SK-N-DZ (cell line): ENCODE measurements at regions not wholly inside any gene's neighbourhood (a gene's known extent, or its start where the extent isn't known, plus 50 kb on each side); places are given as distances from the start of the nearest gene placed in this dataset.
"Not testable (repeated sequence)": the region's sequence is repeated elsewhere in the genome, so short reads cannot be mapped to it uniquely, and the experiment has no call there.

Experiments used
- DNase-seq: peaks from one replicate; pipeline ENCODE4 v3.0.0-alpha.2; 2015; ENCODE audit warnings: low spot score

GRCh38 chr3:65173841-65174240 lies 486.0 kb upstream of the ADAMTS9 start:
- DNase-seq: no peak

DNA sequence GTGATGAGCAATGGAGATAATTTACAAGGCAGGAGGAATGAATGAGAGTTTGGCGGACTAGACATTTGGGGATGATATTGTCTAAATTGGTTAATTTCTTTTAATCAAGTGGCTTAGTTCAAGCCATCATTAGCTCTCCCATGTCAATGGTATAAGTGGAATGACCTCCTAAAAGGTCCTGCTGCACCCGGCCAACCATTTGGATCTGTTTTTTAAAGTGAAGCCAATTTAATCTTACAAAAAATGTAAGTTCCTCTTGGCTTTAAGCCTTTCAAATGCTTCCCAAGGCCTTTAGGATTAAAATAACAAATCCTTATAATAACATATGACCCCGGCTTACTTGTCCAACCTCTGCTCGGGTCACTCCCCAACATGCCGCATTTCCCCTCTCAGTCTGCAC lies 484.4 kb upstream of the ADAMTS9 start:
- no peak for DNase-seq

- DNase-seq: peak; percentile 17
These were observed 482.7 kb upstream of the ADAMTS9 start for GRCh38 chr3:65170390-65171042.

DNA sequence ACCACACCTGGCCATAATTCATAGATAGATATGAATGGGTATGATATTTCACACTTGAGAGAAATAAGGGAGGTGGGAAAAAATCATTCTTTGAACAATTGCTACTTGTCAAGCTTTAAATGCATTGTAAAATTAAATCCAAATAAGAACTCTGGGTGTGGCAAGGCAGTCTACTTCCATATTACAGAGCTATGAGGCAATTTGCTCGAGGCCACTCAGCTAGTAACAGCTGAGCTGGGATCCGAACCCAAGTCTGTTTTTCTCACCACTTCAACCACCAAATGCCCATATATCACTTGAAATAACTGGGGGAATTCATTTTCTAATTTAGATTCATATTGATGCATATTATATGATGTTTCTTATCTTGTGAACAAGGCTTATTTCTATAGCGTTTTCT lies 482.2 kb upstream of the ADAMTS9 start:
- DNase-seq: no peak

DNA sequence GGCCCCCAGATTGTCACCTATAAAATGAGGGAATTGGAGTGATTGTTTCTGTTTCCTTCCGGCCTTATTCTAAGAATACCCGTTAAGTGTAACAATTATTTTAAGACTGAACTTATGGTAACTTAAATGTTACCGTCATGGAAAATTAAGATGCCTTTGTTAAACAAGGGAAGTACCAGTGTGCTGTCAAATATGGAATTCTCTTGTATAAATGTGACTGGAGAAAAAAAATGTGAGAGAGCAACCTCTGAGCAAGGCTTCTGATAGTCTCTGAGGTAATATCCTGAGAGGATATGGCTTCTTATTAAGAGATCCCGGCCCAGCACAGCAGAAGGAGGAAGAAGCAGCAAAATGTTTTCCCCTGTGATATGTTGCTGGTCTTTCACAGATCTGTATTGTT lies 480.7 kb upstream of the ADAMTS9 start:
- no peak for DNase-seq

DNA sequence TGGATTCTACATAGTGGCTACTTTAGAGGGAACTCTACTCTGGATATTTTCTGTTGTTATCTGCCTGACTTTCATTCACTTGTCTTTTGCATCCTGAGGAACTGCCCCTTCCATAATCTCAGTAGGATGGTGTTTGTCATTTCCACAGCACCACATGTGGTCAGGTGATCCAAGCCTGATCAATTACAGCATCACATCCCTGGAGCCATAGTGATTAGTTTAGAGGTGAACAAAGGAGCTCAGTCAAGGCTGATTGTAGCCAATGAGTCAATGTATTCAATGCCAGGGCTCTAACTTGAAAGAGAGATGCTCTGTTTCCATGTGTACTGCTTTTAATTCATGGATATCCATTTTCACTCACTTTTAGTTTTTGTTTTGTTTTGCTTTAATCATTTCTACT lies 478.7 kb upstream of the ADAMTS9 start:
- no peak for DNase-seq

DNA sequence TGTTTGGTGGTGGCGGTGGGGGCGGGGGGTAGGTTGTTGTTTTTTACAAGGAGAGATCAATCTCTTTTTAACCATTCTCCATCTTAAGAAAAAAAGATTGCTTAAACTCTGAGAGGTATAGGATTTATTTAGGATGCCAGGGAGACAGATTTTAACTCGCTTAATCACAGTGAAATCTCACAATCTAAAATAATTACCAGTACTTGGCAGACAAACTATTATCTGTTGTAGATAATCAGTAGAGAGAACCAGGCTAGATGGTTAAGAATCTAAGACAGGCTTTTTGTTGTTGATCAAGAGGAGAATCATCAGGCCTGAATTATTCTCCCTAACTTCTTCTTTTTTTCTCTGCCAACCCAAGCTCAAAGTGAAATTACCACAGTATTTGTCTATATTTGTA lies 470.2 kb upstream of the ADAMTS9 start:
- no peak for DNase-seq

DNA sequence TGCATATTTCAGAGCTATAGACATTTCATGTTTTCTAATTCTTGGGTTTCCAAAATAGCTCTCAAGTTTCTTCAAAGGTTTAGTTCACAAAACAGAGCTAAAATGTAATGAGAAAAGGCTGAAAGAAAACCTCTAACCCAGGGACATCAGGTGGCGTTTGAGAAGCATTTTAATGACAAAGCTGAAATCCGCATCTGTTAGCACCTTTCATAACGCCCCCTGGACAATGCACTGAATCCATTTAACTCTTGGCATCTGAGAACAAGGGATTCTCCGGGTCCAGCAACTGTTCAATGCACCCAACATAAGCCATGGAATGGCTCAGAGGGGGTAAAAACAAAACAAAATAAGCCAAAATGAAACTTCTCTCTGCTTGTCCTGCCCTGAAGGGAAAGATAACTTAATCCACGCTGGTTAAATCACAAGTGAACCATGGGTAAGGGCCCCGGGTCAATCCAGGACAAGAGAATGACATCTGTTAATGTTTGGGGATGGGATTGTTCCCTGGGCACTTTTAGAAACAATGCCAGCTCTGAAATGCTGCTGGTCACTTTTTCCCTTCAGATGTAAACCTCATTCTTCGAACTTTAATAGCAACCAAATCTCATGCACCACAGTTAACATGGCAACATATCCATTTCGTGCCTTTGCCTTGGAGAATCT lies 466.2 kb upstream of the ADAMTS9 start:
- DNase-seq: no peak

- peak; percentile 17 for DNase-seq
These were observed 463.9 kb upstream of the ADAMTS9 start for GRCh38 chr3:65151666-65152065.

GRCh38 chr3:65149877-65150276 lies 462.1 kb upstream of the ADAMTS9 start:
- no peak for DNase-seq

DNA sequence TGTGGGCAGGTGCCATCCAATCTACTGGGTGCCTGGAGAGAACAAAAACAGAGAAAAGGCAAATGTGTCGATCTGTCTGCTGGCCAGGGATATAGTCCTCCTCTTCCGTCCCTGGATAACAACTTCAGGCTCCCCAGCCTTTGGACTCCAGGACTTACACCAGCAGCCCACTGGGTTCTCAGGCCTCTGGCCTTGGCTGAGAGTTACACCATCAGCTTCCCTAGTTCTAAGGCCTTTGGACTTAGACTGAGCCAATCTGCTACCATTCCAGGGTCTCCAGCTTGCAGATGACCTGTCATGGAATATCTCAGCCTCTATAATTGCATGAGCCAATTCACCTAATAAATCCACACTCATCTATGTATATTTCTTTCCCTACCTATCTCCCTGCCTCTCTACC lies 460.9 kb upstream of the ADAMTS9 start:
- DNase-seq: no peak

DNA sequence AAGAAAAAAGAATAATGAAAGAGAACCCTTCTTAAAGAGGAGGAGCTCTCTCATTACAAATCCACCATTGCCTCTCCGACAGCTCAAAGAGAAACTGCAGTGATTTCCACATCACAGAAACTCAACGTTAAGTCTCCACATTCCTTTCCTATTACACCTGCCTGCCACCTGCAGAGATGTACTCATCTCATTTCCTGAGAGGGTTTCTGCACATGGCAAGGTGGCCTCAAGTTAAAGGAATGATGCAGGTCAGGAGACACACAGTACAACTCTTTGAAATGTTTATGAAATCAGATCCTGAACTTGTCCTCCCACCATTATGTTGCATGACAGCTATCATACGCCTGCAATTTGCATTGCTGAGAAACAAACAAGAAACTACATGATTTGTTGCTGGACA lies 458.4 kb upstream of the ADAMTS9 start:
- DNase-seq: no peak

DNA sequence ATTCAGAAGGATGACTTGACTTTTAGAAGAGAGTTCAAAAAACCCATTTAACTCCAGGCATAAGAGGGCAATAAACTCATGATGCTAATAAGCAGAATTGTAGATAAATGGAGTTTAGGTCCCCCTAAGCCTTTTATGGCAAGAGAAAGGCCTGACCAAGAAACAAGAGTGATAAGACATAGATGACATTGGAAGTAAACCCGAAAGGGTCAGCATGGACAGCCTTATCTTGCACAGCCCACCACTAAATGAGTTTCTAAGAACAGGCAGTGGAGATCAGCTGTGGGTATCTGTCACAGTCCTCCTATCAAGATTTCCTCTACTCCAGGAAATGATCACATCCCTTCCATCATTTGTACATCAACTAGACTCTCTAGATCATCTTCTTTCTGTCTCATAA lies 457.9 kb upstream of the ADAMTS9 start:
- no peak for DNase-seq

- DNase-seq: no peak
These were observed 457.1 kb upstream of the ADAMTS9 start for GRCh38 chr3:65144791-65145351.

DNA sequence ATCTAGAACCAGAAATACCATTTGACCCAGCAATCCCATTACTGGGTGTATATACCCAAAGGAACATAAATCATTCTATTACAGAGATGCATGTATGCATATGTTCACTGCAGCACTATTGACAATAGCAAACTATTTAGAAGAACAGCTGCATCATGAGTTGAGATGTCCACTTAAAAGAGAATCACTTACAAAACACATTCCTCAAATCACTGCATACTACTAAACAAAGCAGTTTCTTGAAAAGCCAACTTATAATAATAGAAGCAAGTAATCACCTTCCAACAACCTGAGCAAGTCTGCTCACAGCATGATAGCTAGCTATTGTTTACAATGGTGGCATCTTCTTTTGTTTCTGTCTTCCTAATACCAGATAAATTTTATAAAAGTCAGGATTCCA lies 454.7 kb upstream of the ADAMTS9 start:
- DNase-seq: no peak

GRCh38 chr3:65138556-65138955 lies 450.8 kb upstream of the ADAMTS9 start:
- peak; percentile 83 for DNase-seq

GRCh38 chr3:65133752-65134151 lies 446.0 kb upstream of the ADAMTS9 start:
- DNase-seq: not testable (repeated sequence)

- DNase-seq: no peak
These were observed 443.0 kb upstream of the ADAMTS9 start for GRCh38 chr3:65130782-65131181.

DNA sequence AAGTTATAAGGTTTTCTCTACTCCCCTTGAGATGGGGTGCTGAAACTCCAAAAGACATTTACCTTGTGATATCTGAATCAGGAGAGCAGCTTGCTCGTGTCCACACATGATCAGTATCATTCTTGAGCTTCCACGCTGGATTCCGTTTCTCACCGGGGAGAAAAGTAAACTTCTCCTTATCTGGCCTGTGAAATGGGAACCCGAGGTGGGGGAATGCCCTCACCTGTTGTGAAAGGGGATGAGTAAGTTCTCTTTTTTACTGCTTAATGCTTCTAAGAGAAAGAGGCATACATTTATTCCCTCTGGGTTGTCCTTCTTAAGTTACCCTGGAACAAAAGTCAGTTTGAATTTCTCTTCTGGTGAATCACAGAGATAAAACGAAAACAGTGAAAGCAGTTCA lies 440.5 kb upstream of the ADAMTS9 start:
- no peak for DNase-seq

DNA sequence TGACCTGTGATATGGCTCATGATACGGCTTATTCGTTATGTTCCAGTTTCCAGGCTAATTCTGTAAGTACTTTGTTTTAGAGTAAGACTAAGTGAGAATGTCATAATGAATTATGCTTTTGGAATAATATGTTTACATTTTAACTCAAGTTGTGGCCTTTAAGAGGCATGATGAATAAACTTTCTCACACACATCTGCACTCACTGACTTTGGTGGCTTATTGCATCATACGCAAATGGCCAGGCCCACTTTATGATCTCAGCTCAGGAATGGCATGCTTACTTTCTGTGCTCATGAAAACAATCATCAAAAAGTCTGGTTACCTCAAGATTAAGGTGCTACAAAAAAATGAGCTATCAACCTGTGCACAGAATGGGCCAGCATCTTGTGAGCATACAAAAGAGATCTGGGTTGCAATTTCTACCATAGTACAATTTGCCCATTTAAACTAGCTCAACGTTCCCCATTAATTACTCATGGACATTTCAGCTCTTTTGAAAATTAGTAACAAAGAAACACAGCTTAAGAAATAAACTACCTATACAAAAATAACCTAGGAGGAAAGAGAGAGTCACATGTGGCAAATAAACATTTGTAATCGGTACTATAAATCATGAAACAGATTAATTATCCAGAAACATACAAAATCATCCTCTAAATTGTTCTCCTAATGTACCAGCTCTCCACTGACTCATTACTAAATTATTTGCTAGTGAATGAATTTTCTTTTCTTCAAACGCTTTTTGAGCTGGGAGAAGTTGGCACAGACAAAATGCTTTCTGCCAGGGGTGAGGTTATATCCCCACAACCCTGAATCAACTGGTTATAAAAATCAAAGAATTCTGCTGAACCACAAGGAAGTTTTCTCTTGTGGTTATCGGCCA lies 439.0 kb upstream of the ADAMTS9 start:
- DNase-seq: no peak

- not testable (repeated sequence) for DNase-seq
These were observed 432.4 kb upstream of the ADAMTS9 start for GRCh38 chr3:65120156-65120555.

DNA sequence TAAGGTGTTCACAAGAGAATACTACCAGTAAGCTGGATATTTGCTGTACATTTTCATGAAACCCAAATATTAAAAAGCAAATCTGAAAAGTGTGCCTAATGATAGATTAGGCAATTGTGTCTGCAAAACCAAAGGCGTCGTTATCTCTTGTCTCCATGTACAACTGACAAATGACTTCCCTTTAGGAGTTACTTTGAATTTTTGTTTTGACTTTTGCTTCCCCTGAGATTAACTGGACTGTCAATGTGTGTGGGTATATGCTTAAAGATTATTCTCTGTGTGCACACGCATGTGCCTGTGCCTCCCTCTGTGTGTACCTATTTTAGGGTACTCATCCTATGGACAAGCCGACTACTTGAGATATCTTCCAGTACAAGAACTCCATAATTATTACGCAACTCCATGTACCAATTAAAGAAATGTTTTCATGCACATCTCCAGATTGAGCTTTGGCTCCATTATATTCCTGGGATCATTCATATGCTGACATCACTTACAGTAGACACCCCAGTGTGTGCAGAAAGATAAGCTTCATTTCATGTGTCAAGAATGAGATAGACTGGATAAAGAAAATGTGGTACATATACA lies 431.2 kb upstream of the ADAMTS9 start:
- DNase-seq: no peak
